ENCODE measurements at regions not wholly inside any gene's neighbourhood (a gene's known extent, or its start where the extent isn't known, plus 50 kb on each side); places are given as distances from the start of the nearest gene placed in this dataset.

DNA sequence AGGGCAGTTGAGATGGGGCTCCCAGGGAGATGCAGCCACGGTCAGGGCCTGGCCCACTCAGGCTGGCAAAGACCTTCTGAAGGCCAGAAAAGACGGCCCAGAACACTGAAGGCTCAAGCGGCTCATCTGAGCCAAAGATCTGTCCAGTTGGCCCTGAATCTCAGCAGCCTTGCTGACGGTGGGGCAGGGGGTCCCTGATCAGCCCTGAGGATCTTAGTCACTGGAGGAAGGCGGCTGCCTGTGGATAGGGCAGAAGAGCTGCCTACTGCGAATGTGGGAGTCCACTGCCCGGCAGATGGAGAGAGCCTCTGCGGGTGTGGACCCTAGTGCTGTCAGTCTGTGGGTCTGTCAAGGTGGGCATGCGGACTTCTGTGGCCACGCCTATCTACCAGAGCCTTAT is 1738.2 kb downstream of the TP53TG3F start:
- TF ChIP-seq CTCF (IDR thresholded peaks at IDR 0.05; ENCODE audit: low read length): no peak
- no peak for TF ChIP-seq EZH2 (IDR thresholded peaks at IDR 0.05; ENCODE audit: borderline replicate concordance, low read length)

Data from OCI-LY1 (cell line).